ENCODE measurements at regions not wholly inside any gene's neighbourhood (a gene's known extent, or its start where the extent isn't known, plus 50 kb on each side); places are given as distances from the start of the nearest gene placed in this dataset.
"Not testable (repeated sequence)": the region's sequence is repeated elsewhere in the genome, so short reads cannot be mapped to it uniquely, and the experiment has no call there.

- no peak for DNase-seq (ENCODE audit: low read depth in 3 of 3, low spot score in 1 of 3)
Measured at GRCh38 chr3:5733995-5734394, 546.5 kb downstream of the EDEM1 start.

GRCh38 chr3:5735896-5736295 lies 548.4 kb downstream of the EDEM1 start:
- no peak for DNase-seq (ENCODE audit: low read depth in 3 of 3, low spot score in 1 of 3)

GRCh38 chr3:5739299-5739935 lies 551.9 kb downstream of the EDEM1 start:
- no peak for DNase-seq (ENCODE audit: low read depth in 3 of 3, low spot score in 1 of 3)

GRCh38 chr3:5739949-5740348 lies 552.4 kb downstream of the EDEM1 start:
- no peak for DNase-seq (ENCODE audit: low read depth in 3 of 3, low spot score in 1 of 3)

GRCh38 chr3:5741017-5741416 lies 553.5 kb downstream of the EDEM1 start:
- DNase-seq (ENCODE audit: low read depth in 3 of 3, low spot score in 1 of 3), result no peak

- DNase-seq (ENCODE audit: low read depth in 3 of 3, low spot score in 1 of 3), result no peak
Measured at GRCh38 chr3:5750091-5750490, 562.6 kb downstream of the EDEM1 start.

- no peak for DNase-seq (ENCODE audit: low read depth in 3 of 3, low spot score in 1 of 3)
Measured at GRCh38 chr3:5750874-5751640, 563.5 kb downstream of the EDEM1 start.

GRCh38 chr3:5754602-5755001 lies 567.1 kb downstream of the EDEM1 start:
- DNase-seq (ENCODE audit: low read depth in 3 of 3, low spot score in 1 of 3), result no peak

GRCh38 chr3:5756443-5756842 lies 568.9 kb downstream of the EDEM1 start:
- no peak for DNase-seq (ENCODE audit: low read depth in 3 of 3, low spot score in 1 of 3)

GRCh38 chr3:5757213-5757804 lies 569.8 kb downstream of the EDEM1 start:
- DNase-seq (ENCODE audit: low read depth in 3 of 3, low spot score in 1 of 3), result no peak

- DNase-seq (ENCODE audit: low read depth in 3 of 3, low spot score in 1 of 3), result no peak
Measured at GRCh38 chr3:5758699-5759098, 571.2 kb downstream of the EDEM1 start.

- DNase-seq (ENCODE audit: low read depth in 3 of 3, low spot score in 1 of 3), result no peak
Measured at GRCh38 chr3:5762506-5762905, 575.0 kb downstream of the EDEM1 start.

- no peak for DNase-seq (ENCODE audit: low read depth in 3 of 3, low spot score in 1 of 3)
Measured at GRCh38 chr3:5766848-5767247, 579.3 kb downstream of the EDEM1 start.

GRCh38 chr3:5767304-5767703 lies 579.8 kb downstream of the EDEM1 start:
- no peak for DNase-seq (ENCODE audit: low read depth in 3 of 3, low spot score in 1 of 3)

- DNase-seq (ENCODE audit: low read depth in 3 of 3, low spot score in 1 of 3), result no peak
Measured at GRCh38 chr3:5768281-5768945, 580.9 kb downstream of the EDEM1 start.

- no peak for DNase-seq (ENCODE audit: low read depth in 3 of 3, low spot score in 1 of 3)
Measured at GRCh38 chr3:5769825-5770224, 582.3 kb downstream of the EDEM1 start.

- DNase-seq (ENCODE audit: low read depth in 3 of 3, low spot score in 1 of 3), result no peak
Measured at GRCh38 chr3:5774337-5774736, 586.8 kb downstream of the EDEM1 start.

- not testable (repeated sequence) for DNase-seq (ENCODE audit: low read depth in 3 of 3, low spot score in 1 of 3)
Measured at GRCh38 chr3:5775100-5775499, 587.6 kb downstream of the EDEM1 start.

- DNase-seq (ENCODE audit: low read depth in 3 of 3, low spot score in 1 of 3), result no peak
Measured at GRCh38 chr3:5784690-5785089, 597.2 kb downstream of the EDEM1 start.

- no peak for DNase-seq (ENCODE audit: low read depth in 3 of 3, low spot score in 1 of 3)
Measured at GRCh38 chr3:5787861-5788488, 600.5 kb downstream of the EDEM1 start.

- no peak for DNase-seq (ENCODE audit: low read depth in 3 of 3, low spot score in 1 of 3)
Measured at GRCh38 chr3:5788496-5788895, 601.0 kb downstream of the EDEM1 start.
